CD14-positive monocyte (primary cell): ENCODE measurements at regions not wholly inside any gene's neighbourhood (a gene's known extent, or its start where the extent isn't known, plus 50 kb on each side); places are given as distances from the start of the nearest gene placed in this dataset.
A peak's percentile ranks its signal among the peaks of the same experiment; 100 is the strongest.

Experiments used
- DNase-seq, 3 donors: peaks; one replicate each; pipeline ENCODE4 v3.0.0-alpha.2; 2011 to 2022
- H2AFZ ChIP-seq: 2 replicates; pipeline ENCODE4 v1.6.0; 2012; ENCODE audit warnings: mild to moderate bottlenecking, low read depth, low read length, inconsistent platforms; ENCODE audit not compliant: insufficient read depth, poor library complexity, severe bottlenecking
- H3K27ac ChIP-seq, 2 donors: 1 replicate in 1 of 2; 2 replicates in 1 of 2; pipeline ENCODE4 v1.5.1; 2012 to 2013; ENCODE audit warnings: low read length in 2 of 2, control low read depth in 1 of 2, inconsistent platforms in 1 of 2, low read depth in 1 of 2, mild to moderate bottlenecking in 1 of 2
- H3K27me3 ChIP-seq, 2 donors: one replicate each; pipeline versions ENCODE4 v1.6.0 to v1.6.1; 2011 to 2013; ENCODE audit warnings: low read length in 2 of 2; ENCODE audit not compliant: control insufficient read depth in 2 of 2, insufficient read depth in 2 of 2
- H3K36me3 ChIP-seq, 2 donors: replicated peaks in 1 of 2; 1 replicate in 1 of 2; 2 replicates in 1 of 2; pipeline versions ENCODE4 v1.5.1 to v1.6.1; 2012 to 2013; ENCODE audit warnings: low read length in 2 of 2, control low read depth in 1 of 2, inconsistent platforms in 1 of 2, mild to moderate bottlenecking in 1 of 2; ENCODE audit not compliant: insufficient read depth in 2 of 2, control insufficient read depth in 1 of 2
- H3K4me1 ChIP-seq, 2 donors: 1 replicate in 1 of 2; 2 replicates in 1 of 2; pipeline versions ENCODE4 v1.5.1 to v1.6.1; 2012 to 2013; ENCODE audit warnings: low read length in 2 of 2, control low read depth in 1 of 2, inconsistent platforms in 1 of 2, mild to moderate bottlenecking in 1 of 2, moderate library complexity in 1 of 2; ENCODE audit not compliant: insufficient read depth in 2 of 2, control insufficient read depth in 1 of 2
- H3K4me2 ChIP-seq: replicated peaks from 2 replicates; pipeline ENCODE3; 2012; ENCODE audit warnings: low read length, moderate library complexity, mild to moderate bottlenecking; ENCODE audit not compliant: poor library complexity, severe bottlenecking; ENCODE audit errors: extremely low read depth
- H3K4me3 ChIP-seq, 3 experiments: fragments of 200-600 bp in 1 of 3; sonication (generic) in 1 of 3; replicated peaks in 1 of 3; 1 replicate in 2 of 3; 2 replicates in 1 of 3; pipeline ENCODE4 v1.5.1; 2011 to 2013; ENCODE audit warnings: low read length in 3 of 3, mild to moderate bottlenecking in 3 of 3, control low read depth in 2 of 3, low read depth in 2 of 3, inconsistent platforms in 1 of 3, moderate library complexity in 1 of 3
- H3K79me2 ChIP-seq: 2 replicates; pipeline ENCODE4 v1.6.0; 2012; ENCODE audit warnings: mild to moderate bottlenecking, control low read depth, inconsistent platforms, low read length, moderate library complexity; ENCODE audit not compliant: insufficient read depth
- H3K9ac ChIP-seq: 2 replicates; pipeline ENCODE4 v1.6.0; 2017; ENCODE audit warnings: low read length, mild to moderate bottlenecking; ENCODE audit not compliant: insufficient read depth, poor library complexity, severe bottlenecking
- H3K9me3 ChIP-seq, 2 donors: replicated peaks in 1 of 2; 1 replicate in 1 of 2; 2 replicates in 1 of 2; pipeline versions ENCODE4 v1.5.1 to v1.6.1; 2012 to 2013; ENCODE audit warnings: low read length in 2 of 2, control low read depth in 1 of 2; ENCODE audit not compliant: control insufficient read depth in 1 of 2, insufficient read depth in 1 of 2
- H4K20me1 ChIP-seq: 2 replicates; pipeline ENCODE4 v1.6.0; 2012; ENCODE audit warnings: mild to moderate bottlenecking, low read length, control low read depth, moderate library complexity; ENCODE audit not compliant: insufficient read depth
- H3K27ac Mint-ChIP-seq, 7 donors: one replicate each; pipeline ENCODE4 v1.8.0; 2020; ENCODE audit warnings: mild to moderate bottlenecking in 7 of 7, mixed read lengths in 7 of 7, moderate library complexity in 6 of 7, inconsistent platforms in 2 of 7
- H3K27me3 Mint-ChIP-seq, 3 donors: one replicate each; pipeline ENCODE4 v1.8.0; 2021 to 2022; ENCODE audit warnings: low read depth in 3 of 3, mild to moderate bottlenecking in 3 of 3, mixed read lengths in 3 of 3, moderate library complexity in 3 of 3, inconsistent platforms in 1 of 3
- H3K36me3 Mint-ChIP-seq, 2 donors: one replicate each; pipeline ENCODE4 v1.8.0; 2020; ENCODE audit warnings: mixed read lengths in 2 of 2, inconsistent platforms in 1 of 2, mild to moderate bottlenecking in 1 of 2
- H3K4me1 Mint-ChIP-seq: one replicate; pipeline ENCODE4 v1.8.0; 2020; ENCODE audit warnings: mild to moderate bottlenecking, mixed read lengths
- H3K4me3 Mint-ChIP-seq, 2 donors: one replicate each; pipeline ENCODE4 v1.8.0; 2020; ENCODE audit warnings: mild to moderate bottlenecking in 2 of 2, mixed read lengths in 2 of 2, moderate library complexity in 1 of 2
- H3K9me3 Mint-ChIP-seq, 7 donors: one replicate each; pipeline ENCODE4 v1.8.0; 2020 to 2022; ENCODE audit warnings: mixed read lengths in 7 of 7, mild to moderate bottlenecking in 6 of 7, moderate library complexity in 6 of 7, inconsistent platforms in 2 of 7
- CTCF ChIP-seq: fragments of 200-600 bp; IDR thresholded peaks from one replicate; pipeline ENCODE4 v1.8.0; 2022; ENCODE audit warnings: antibody characterized with exemption, mild to moderate bottlenecking
- WGBS: methylation state at CpG from one replicate; pipeline ENCODE4 v1.1.5; 2013; ENCODE audit warnings: missing lambda C conversion rate; ENCODE audit not compliant: insufficient coverage; 5-methylcytosine and 5-hydroxymethylcytosine counted together
- intact Hi-C, 2 donors: fragments of 100-400 bp; cut with micrococcal nuclease; formaldehyde crosslinking; loops; one replicate each; pipeline versions ENCODE4 v1.15.0 to v1.15.1; 2023

GRCh38 chr12:68461645-68462044 is 129.5 kb upstream of the MDM1 start:
- Histone ChIP-seq H2AFZ (no peak overlapping the region), H3K4me2 (no peak overlapping the region), H3K9ac (no peak overlapping the region), H3K79me2 (no peaks in the 10 kb centered on the region), H4K20me1 (no peaks in the 10 kb centered on the region), H3K36me3 (no peaks in the 10 kb centered on the region), H3K4me3 (no peak overlapping the region), H3K9me3 (no peaks in the 10 kb centered on the region), H3K4me1 (no peaks in the 10 kb centered on the region), H3K27me3 (no peaks in the 10 kb centered on the region), H3K27ac (no peak overlapping the region)
- Mint-ChIP-seq H3K4me3 (no peak overlapping the region), H3K27me3 (no peaks in the 10 kb centered on the region), H3K27ac (no peak overlapping the region), H3K36me3 (no peaks in the 10 kb centered on the region), H3K9me3 (no peaks in the 10 kb centered on the region), H3K4me1 (no peaks in the 10 kb centered on the region)
- TF ChIP-seq CTCF = no peak
- no peak for DNase-seq
- 92% methylated on average over 2 of the region's 3 CpGs for WGBS
- intact Hi-C loops = no loop called here

GRCh38 chr12:68462803-68463202 is 130.6 kb upstream of the MDM1 start:
- H3K9me3 Mint-ChIP-seq = no peaks in the 10 kb centered on the region
- H3K79me2 ChIP-seq = no peaks in the 10 kb centered on the region
- WGBS = no CpG with 5 or more reads among the region's 4 CpGs
- H4K20me1 ChIP-seq = no peaks in the 10 kb centered on the region
- no peaks in the 10 kb centered on the region for H3K36me3 ChIP-seq
- no peak overlapping the region for H3K4me3 Mint-ChIP-seq
- H3K4me1 Mint-ChIP-seq = no peaks in the 10 kb centered on the region
- H3K27ac ChIP-seq = no peak overlapping the region
- no peaks in the 10 kb centered on the region for H3K4me1 ChIP-seq
- peak overlapping the region in 2 of 7 donors; percentile 50 to 56 for H3K27ac Mint-ChIP-seq
- no peak overlapping the region for H3K9ac ChIP-seq
- peak overlapping the region; percentile 36 for H2AFZ ChIP-seq
- no peaks in the 10 kb centered on the region for H3K27me3 Mint-ChIP-seq
- no peaks in the 10 kb centered on the region for H3K9me3 ChIP-seq
- H3K4me3 ChIP-seq = peak overlapping the region in 2 of 3 experiments; percentile 43 to 50
- no peaks in the 10 kb centered on the region for H3K27me3 ChIP-seq
- TF ChIP-seq CTCF = no peak
- no peaks in the 10 kb centered on the region for H3K36me3 Mint-ChIP-seq
- no peak for DNase-seq
- no peak overlapping the region for H3K4me2 ChIP-seq
- intact Hi-C loops = no loop called here
